Osteoblast (primary cell): ENCODE measurements at regions not wholly inside any gene's neighbourhood (a gene's known extent, or its start where the extent isn't known, plus 50 kb on each side); places are given as distances from the start of the nearest gene placed in this dataset.

Experiments
- DNase-seq: peaks from one replicate; pipeline ENCODE4 v3.0.0; 2011; ENCODE audit warnings: low spot score, mixed read lengths; ENCODE audit not compliant: insufficient read length; ENCODE audit errors: missing footprints
- H2AFZ ChIP-seq: 2 replicates; pipeline ENCODE4 v1.6.0; 2011; ENCODE audit warnings: mild to moderate bottlenecking, low read length
- H3K27ac ChIP-seq: 2 replicates; pipeline ENCODE4 v1.5.1; 2011; ENCODE audit warnings: mild to moderate bottlenecking, low read depth, low read length, moderate library complexity
- H3K27me3 ChIP-seq: 2 replicates; pipeline ENCODE4 v1.6.0; 2012; ENCODE audit warnings: mild to moderate bottlenecking, control low read depth, inconsistent platforms, low read length, moderate library complexity; ENCODE audit not compliant: insufficient read depth
- H3K36me3 ChIP-seq: 2 replicates; pipeline ENCODE4 v1.5.1; 2011; ENCODE audit warnings: mild to moderate bottlenecking, low read length, control low read depth, moderate library complexity; ENCODE audit not compliant: insufficient read depth
- H3K4me1 ChIP-seq: 2 replicates; pipeline ENCODE4 v1.5.1; 2011; ENCODE audit warnings: mild to moderate bottlenecking, low read length, control low read depth, moderate library complexity; ENCODE audit not compliant: insufficient read depth
- H3K4me2 ChIP-seq: 2 replicates; pipeline ENCODE4 v1.6.0; 2011; ENCODE audit warnings: mild to moderate bottlenecking, low read length; ENCODE audit not compliant: insufficient read depth
- H3K4me3 ChIP-seq: fragments of 200-600 bp; sonication (generic); 3 replicates; pipeline ENCODE4 v1.5.1; 2012; ENCODE audit warnings: mild to moderate bottlenecking, low read length, inconsistent platforms; ENCODE audit not compliant: insufficient read depth
- H3K79me2 ChIP-seq: 2 replicates; pipeline ENCODE4 v1.6.0; 2012; ENCODE audit warnings: mild to moderate bottlenecking, low read length, control low read depth, inconsistent platforms; ENCODE audit not compliant: insufficient read depth
- H3K9me3 ChIP-seq: 2 replicates; pipeline ENCODE4 v1.5.1; 2011; ENCODE audit warnings: low read depth, low read length, control low read depth
- H4K20me1 ChIP-seq: 2 replicates; pipeline ENCODE4 v1.6.0; 2012; ENCODE audit warnings: mild to moderate bottlenecking, low read length, control low read depth; ENCODE audit not compliant: insufficient read depth
- TF ChIP-seq, protein P1 (sequence below): IDR thresholded peaks from 2 replicates; pipeline ENCODE4 v1.5.1; 2011; ENCODE audit warnings: mild to moderate bottlenecking, low read depth, low read length, moderate library complexity; ENCODE audit errors: extremely low read depth

DNA sequence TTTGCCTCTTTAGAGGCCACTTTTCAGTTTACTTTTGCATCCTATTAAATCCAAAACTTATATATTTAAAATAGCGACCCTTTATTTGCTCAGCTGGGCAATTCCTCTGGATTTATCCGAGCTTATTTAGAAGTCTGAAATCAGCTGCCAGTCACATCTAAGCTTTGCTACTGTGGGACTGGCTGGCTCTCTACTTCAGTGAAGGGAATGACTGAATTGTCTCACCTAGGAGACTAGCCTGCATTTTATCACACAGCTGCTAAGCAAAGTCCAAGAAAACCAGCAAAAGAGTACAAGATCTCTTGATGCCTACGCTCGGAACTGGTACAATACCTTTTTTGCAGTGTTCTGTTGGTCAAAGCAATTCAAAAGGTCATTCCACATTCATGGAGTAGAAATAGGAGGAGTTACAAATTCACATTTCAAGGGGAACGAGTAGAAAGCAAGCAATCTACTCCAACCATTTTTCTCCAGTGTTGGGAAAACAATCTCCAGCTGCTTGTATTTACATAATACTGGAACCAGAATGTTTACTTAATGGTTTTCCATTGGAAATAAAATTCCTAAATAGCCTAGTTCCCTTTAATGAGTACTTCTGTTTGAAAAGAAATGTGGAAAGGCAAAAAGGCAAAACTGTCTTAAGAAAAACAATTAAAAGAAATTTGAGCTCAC lies 160.2 kb downstream of the MAGEB5 start:
- H3K79me2 ChIP-seq: no peaks in the 10 kb centered on the region
- no peak overlapping the region for H3K4me2 ChIP-seq
- TF ChIP-seq, protein P1, sequence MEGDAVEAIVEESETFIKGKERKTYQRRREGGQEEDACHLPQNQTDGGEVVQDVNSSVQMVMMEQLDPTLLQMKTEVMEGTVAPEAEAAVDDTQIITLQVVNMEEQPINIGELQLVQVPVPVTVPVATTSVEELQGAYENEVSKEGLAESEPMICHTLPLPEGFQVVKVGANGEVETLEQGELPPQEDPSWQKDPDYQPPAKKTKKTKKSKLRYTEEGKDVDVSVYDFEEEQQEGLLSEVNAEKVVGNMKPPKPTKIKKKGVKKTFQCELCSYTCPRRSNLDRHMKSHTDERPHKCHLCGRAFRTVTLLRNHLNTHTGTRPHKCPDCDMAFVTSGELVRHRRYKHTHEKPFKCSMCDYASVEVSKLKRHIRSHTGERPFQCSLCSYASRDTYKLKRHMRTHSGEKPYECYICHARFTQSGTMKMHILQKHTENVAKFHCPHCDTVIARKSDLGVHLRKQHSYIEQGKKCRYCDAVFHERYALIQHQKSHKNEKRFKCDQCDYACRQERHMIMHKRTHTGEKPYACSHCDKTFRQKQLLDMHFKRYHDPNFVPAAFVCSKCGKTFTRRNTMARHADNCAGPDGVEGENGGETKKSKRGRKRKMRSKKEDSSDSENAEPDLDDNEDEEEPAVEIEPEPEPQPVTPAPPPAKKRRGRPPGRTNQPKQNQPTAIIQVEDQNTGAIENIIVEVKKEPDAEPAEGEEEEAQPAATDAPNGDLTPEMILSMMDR: no peak
- H3K4me3 ChIP-seq: no peak overlapping the region
- H3K27ac ChIP-seq: no peak overlapping the region
- no peaks in the 10 kb centered on the region for H4K20me1 ChIP-seq
- H3K9me3 ChIP-seq: no peaks in the 10 kb centered on the region
- H3K4me1 ChIP-seq: no peaks in the 10 kb centered on the region
- no peak overlapping the region for H2AFZ ChIP-seq
- no peak for DNase-seq
- no peaks in the 10 kb centered on the region for H3K27me3 ChIP-seq
- no peaks in the 10 kb centered on the region for H3K36me3 ChIP-seq

DNA sequence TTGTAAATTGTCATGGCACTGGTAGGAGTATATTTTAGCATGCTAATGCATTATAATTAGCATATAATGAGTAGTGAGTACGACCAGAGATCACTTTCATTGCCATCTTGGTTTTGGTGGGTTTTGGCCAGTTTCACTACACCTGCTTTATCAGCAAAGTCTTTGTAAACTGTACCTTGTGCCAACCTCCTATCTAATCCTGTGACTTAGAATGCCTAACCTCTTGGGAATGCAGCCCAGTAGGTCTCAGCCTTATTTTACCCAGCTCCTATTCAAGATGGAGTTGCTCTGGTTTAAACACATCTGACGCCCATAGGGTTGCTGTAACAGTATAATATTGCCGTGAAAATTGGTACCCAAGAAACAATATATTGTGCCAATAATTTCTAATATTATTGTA lies 159.4 kb downstream of the MAGEB5 start:
- no peaks in the 10 kb centered on the region for H3K9me3 ChIP-seq
- H3K27ac ChIP-seq: no peak overlapping the region
- H3K4me1 ChIP-seq: no peaks in the 10 kb centered on the region
- no peak overlapping the region for H3K4me3 ChIP-seq
- H4K20me1 ChIP-seq: no peaks in the 10 kb centered on the region
- no peaks in the 10 kb centered on the region for H3K36me3 ChIP-seq
- no peaks in the 10 kb centered on the region for H3K27me3 ChIP-seq
- H3K79me2 ChIP-seq: no peaks in the 10 kb centered on the region
- H3K4me2 ChIP-seq: no peak overlapping the region
- H2AFZ ChIP-seq: no peak overlapping the region
- DNase-seq: no peak
- TF ChIP-seq, protein P1: no peak

DNA sequence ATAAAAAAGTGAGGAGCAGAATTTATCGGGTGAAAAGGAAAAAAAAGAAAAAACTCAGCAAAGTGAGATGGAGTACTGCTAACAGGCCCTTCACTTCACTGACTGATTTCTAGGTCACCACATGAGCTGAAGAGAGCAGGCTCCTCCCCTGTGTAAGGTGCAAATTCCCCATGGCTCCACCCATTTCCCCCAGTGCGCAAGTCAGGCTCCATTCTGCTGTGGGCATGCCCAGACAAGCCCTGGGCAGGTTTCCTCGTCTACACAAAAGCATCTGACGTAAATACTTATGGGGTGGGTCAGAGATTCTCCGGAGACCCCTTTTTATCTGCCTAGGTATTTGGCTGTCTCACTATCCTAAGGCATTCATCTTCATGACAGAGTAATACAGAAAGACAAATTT lies 157.9 kb downstream of the MAGEB5 start:
- no peaks in the 10 kb centered on the region for H3K9me3 ChIP-seq
- H3K4me3 ChIP-seq: no peak overlapping the region
- no peak for DNase-seq
- no peaks in the 10 kb centered on the region for H4K20me1 ChIP-seq
- no peaks in the 10 kb centered on the region for H3K36me3 ChIP-seq
- H3K4me2 ChIP-seq: no peak overlapping the region
- H3K27ac ChIP-seq: no peak overlapping the region
- TF ChIP-seq, protein P1: no peak
- H3K79me2 ChIP-seq: no peaks in the 10 kb centered on the region
- H2AFZ ChIP-seq: no peak overlapping the region
- H3K4me1 ChIP-seq: no peaks in the 10 kb centered on the region
- H3K27me3 ChIP-seq: no peaks in the 10 kb centered on the region

DNA sequence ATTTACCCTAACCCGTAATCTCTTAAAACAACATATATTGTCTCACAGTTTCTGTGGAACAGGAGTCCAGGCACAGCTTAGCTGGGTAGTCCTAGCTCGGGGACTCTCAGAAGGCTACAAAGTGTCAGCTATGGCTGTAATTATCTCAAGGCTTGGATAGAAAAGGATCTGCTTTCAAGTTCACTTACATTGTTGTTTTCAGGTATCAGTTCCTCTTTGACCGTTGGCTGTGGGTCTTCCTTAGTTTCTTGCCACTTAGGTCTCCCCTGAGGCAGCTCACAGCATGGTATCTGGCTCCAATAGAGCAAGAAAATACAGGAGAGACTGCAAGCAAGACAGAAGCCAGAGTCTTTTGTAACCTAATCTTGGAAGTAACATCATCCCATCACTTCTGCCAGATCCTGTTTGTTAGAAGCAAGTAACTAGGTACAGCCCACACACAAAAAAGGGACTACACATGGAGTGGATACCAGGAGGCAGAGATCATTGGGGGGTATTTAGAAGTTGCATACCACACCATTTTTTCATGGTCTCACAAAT lies 137.0 kb downstream of the MAGEB5 start:
- DNase-seq: no peak
- Histone ChIP-seq H3K79me2 (no peaks in the 10 kb centered on the region), H3K4me3 (no peak overlapping the region), H3K4me2 (no peak overlapping the region), H3K4me1 (no peaks in the 10 kb centered on the region), H4K20me1 (no peaks in the 10 kb centered on the region), H3K27me3 (no peaks in the 10 kb centered on the region), H3K27ac (no peak overlapping the region), H3K9me3 (peaks cover 1% of the 10 kb centered on the region), H3K36me3 (no peaks in the 10 kb centered on the region), H2AFZ (no peak overlapping the region)
- TF ChIP-seq, protein P1: no peak
